ENCODE measurements at regions not wholly inside any gene's neighbourhood (a gene's known extent, or its start where the extent isn't known, plus 50 kb on each side); places are given as distances from the start of the nearest gene placed in this dataset.
"Not testable (repeated sequence)": the region's sequence is repeated elsewhere in the genome, so short reads cannot be mapped to it uniquely, and the experiment has no call there.

DNA sequence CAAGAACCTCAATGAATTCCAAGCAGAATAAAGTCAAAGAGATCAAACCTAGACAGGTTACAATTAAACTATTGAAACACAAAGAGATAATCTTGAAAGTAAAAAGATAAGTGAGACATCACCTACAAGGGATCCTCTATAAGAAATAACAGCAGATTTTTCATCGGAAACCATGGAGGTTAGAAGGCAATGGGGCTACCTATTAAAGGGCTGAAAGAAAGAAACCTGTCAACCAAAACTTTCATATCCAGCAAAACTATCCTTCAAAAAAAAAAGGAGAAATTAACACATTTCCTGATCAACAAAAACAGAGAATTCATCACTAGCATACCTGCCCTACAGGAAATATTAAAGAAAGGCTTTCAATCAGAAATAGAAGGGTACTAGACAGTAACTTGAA is 244.9 kb downstream of the ARHGAP12 start:
- H3K4me1 ChIP-seq (ENCODE audit: control insufficient read depth, insufficient read depth, low read length, unreplicated experiment) = no peaks in the 10 kb centered on the region
- no peak overlapping the region for H2AFZ ChIP-seq (ENCODE audit: low read length, unreplicated experiment)
- no peaks in the 10 kb centered on the region for H3K36me3 ChIP-seq (ENCODE audit: insufficient read depth, low read length)

DNA sequence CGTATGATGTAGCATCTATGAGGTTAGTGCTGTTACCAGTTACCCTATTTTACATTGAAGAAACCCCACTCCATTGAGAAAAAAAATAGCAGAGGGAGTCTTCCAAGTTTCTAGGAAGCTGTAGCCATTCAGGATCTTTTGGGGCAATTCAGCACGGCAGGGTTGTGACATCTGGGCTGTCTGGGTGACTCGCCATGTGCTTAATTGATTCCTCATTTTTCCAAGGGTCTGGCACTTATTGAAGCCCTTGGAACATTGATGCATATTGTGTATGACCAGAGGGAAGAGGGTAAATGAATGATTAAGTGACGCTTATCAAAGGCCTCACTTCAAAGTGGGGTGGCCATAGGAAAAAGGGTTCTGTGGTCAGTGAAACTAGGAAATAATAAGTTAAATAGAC is 248.7 kb downstream of the ARHGAP12 start:
- Histone ChIP-seq H3K27me3 (ENCODE audit: insufficient read depth, low read length) (no peaks in the 10 kb centered on the region), H3K4me3 (ENCODE audit: low read depth, low read length) (no peak overlapping the region), H3K79me2 (ENCODE audit: control insufficient read depth, insufficient read depth, low read length, unreplicated experiment) (no peaks in the 10 kb centered on the region), H3K4me1 (ENCODE audit: control insufficient read depth, insufficient read depth, low read length, unreplicated experiment) (no peaks in the 10 kb centered on the region), H3K36me3 (ENCODE audit: insufficient read depth, low read length) (no peaks in the 10 kb centered on the region), H2AFZ (ENCODE audit: low read length, unreplicated experiment) (no peak overlapping the region), H3K27ac (ENCODE audit: low read depth, low read length) (no peak overlapping the region)

More for the DNA sequence above, 244.9 kb downstream of the ARHGAP12 start:
- Histone ChIP-seq H3K79me2 (ENCODE audit: control insufficient read depth, insufficient read depth, low read length, unreplicated experiment) (no peaks in the 10 kb centered on the region), H3K27me3 (ENCODE audit: insufficient read depth, low read length) (no peaks in the 10 kb centered on the region), H3K4me3 (ENCODE audit: low read depth, low read length) (no peak overlapping the region), H3K27ac (ENCODE audit: low read depth, low read length) (no peak overlapping the region)

DNA sequence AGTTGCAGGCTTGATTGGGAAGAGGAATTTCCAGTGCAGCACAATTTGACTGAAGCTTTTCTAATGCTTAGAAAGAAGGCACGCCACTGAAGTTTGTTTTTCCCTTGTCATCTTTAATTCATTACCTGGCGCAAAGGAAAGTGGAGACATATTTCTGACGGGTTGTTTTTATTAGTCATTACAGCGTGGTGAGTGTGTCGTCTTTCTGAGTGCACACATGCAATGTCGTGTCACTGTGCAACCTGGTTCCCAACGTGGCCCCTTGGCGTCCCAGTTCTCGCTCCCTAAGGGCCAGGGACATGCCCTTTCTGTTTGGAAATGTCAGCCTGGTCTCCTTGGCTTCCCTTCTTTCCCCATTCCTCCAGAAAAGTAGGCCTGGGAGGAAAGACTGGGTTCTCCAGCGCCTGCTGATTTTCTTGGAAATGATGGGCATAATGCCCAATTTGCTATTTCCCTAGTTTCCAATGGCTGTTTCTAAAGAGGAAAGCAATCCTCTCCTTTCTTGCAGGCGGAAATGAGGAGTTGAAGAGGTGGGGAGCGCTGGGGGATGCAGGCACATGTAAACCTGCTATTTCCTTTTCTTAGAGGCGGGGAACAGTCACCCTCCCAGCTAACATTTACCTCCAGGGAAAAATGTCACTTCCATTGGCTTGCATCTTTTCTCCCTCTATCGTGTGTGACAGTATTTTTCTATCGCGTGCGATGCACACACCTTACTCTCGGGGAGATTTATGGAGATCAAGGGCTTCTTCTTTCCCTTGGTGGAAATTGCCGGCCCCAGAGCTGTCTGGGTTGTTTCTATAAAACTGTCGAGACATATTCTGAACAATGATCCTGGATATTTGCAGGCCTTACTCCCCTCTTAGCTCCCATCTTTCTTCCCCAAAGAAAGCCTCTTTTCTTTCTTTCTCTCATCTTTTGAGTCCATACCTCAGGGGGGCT is 249.8 kb downstream of the ARHGAP12 start:
- no peaks in the 10 kb centered on the region for H3K36me3 ChIP-seq (ENCODE audit: insufficient read depth, low read length)
- H3K27me3 ChIP-seq (ENCODE audit: insufficient read depth, low read length) = no peaks in the 10 kb centered on the region
- no peak overlapping the region for H3K4me3 ChIP-seq (ENCODE audit: low read depth, low read length)
- H3K27ac ChIP-seq (ENCODE audit: low read depth, low read length) = no peak overlapping the region
- H2AFZ ChIP-seq (ENCODE audit: low read length, unreplicated experiment) = no peak overlapping the region
- H3K4me1 ChIP-seq (ENCODE audit: control insufficient read depth, insufficient read depth, low read length, unreplicated experiment) = no peaks in the 10 kb centered on the region
- no peaks in the 10 kb centered on the region for H3K79me2 ChIP-seq (ENCODE audit: control insufficient read depth, insufficient read depth, low read length, unreplicated experiment)

DNA sequence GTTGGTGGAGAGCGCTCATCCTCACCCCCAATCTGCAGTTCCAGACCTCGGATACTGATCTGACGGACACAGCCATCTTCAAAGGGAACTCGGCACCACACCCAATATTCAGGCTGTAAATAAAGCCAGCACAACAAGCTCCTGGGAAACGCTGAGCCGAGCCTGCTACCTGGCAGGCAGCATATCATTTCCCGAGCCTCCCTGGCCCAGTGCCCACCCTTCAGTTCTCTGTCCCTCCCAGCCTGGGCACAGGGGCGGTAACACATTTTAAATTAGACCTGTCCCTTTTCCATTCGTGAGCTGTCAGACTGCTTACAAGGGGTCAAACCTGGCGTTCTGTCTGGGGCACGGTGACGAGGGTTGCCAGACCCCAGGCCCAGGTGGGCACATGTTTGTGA is 250.5 kb downstream of the ARHGAP12 start:
- Histone ChIP-seq H3K4me1 (ENCODE audit: control insufficient read depth, insufficient read depth, low read length, unreplicated experiment) (no peaks in the 10 kb centered on the region), H3K27me3 (ENCODE audit: insufficient read depth, low read length) (no peaks in the 10 kb centered on the region), H3K79me2 (ENCODE audit: control insufficient read depth, insufficient read depth, low read length, unreplicated experiment) (no peaks in the 10 kb centered on the region), H3K4me3 (ENCODE audit: low read depth, low read length) (no peak overlapping the region), H2AFZ (ENCODE audit: low read length, unreplicated experiment) (no peak overlapping the region), H3K27ac (ENCODE audit: low read depth, low read length) (no peak overlapping the region), H3K36me3 (ENCODE audit: insufficient read depth, low read length) (no peaks in the 10 kb centered on the region)

DNA sequence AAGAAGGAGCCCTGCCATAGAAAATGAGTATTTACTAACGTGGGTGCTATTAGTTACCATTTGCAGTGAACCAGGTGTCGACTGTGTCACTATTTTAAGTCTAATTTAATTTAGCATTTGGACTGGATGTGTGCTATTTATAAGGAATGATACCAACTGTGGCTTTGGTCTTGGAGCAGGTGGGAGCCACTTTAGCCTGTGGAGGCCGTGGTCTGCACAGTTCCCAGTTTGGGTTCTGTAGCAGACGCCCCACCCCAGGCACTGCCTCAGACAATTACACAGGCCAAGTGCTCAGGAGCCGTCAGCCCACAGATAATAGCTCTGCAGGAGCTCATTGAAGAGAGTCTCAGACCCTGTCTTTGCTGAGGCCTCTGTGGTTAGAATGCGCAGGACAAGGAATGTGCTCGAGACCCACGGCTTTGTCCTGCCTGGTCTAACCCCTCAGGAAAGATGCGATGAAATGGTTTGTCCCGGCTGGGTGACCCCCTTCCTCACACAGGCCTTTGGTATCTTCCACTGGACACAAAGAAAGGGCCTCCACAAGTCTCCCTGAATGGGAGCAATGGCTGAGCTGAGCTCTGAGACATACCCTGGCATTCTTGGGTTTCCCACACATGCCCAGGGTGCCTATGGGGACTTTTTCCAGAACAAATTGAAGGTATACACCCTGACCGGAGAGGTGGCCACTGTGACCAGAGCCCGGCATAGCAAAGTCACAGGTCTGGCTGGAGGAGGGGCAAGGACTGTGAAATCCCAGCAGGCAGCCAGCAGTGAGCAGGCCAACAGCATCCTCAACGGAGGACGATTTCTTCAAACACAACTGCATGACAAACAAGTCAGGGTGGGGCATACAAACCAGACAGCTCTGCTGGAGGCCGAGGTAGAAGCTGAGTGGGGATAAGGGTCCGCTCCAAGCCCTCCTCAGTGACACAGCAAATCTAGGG is 251.2 kb downstream of the ARHGAP12 start:
- no peak overlapping the region for H2AFZ ChIP-seq (ENCODE audit: low read length, unreplicated experiment)
- H3K36me3 ChIP-seq (ENCODE audit: insufficient read depth, low read length) = no peaks in the 10 kb centered on the region
- H3K27ac ChIP-seq (ENCODE audit: low read depth, low read length) = no peak overlapping the region
- no peaks in the 10 kb centered on the region for H3K4me1 ChIP-seq (ENCODE audit: control insufficient read depth, insufficient read depth, low read length, unreplicated experiment)
- H3K27me3 ChIP-seq (ENCODE audit: insufficient read depth, low read length) = peaks cover 4% of the 10 kb centered on the region; the same call in 1 of the 2 replicates
- no peak overlapping the region for H3K4me3 ChIP-seq (ENCODE audit: low read depth, low read length)
- H3K79me2 ChIP-seq (ENCODE audit: control insufficient read depth, insufficient read depth, low read length, unreplicated experiment) = no peaks in the 10 kb centered on the region

DNA sequence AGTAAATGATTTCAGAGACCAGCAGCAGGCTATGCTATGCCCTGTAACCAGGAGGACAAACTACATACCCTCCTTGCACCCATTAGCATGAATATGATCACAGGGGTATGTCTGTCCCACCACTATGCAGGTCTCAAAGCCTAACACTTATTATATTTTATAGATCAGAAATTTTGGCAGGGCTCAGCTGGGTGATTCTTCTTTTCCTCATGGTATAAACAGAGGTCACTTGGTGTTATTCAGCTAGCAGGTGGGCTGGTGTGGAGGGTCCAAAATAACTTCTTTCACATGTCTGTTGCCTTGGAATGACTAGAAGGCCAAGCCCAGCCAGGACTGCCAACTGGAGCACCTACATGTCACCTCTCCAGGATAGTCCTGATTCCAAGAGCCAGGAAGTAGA is 252.9 kb downstream of the ARHGAP12 start:
- no peaks in the 10 kb centered on the region for H3K79me2 ChIP-seq (ENCODE audit: control insufficient read depth, insufficient read depth, low read length, unreplicated experiment)
- no peaks in the 10 kb centered on the region for H3K36me3 ChIP-seq (ENCODE audit: insufficient read depth, low read length)
- H3K27me3 ChIP-seq (ENCODE audit: insufficient read depth, low read length) = peaks cover 8% of the 10 kb centered on the region; the same call in 1 of the 2 replicates
- H3K4me1 ChIP-seq (ENCODE audit: control insufficient read depth, insufficient read depth, low read length, unreplicated experiment) = no peaks in the 10 kb centered on the region
- no peak overlapping the region for H3K4me3 ChIP-seq (ENCODE audit: low read depth, low read length)
- H2AFZ ChIP-seq (ENCODE audit: low read length, unreplicated experiment) = no peak overlapping the region
- H3K27ac ChIP-seq (ENCODE audit: low read depth, low read length) = no peak overlapping the region

DNA sequence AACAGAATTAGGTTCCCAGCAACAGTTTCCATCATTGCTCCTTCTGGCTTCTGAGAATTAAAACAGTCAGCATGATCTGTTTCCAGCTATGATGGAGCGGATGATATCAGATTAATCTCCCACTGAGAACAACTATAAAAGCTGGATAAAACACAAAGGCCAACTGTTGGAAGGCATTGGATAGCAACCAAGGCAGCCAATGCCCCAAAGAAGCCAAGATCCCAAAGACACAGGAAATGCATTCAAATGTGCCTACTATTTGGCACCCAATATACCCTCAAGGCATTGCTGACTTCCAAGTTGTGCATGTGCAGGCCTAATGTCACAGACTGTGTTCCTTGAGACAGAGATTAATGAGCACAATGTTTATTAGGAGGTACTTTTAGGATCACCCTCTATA is 259.3 kb downstream of the ARHGAP12 start:
- H3K4me3 ChIP-seq (ENCODE audit: low read depth, low read length) = no peak overlapping the region
- H3K79me2 ChIP-seq (ENCODE audit: control insufficient read depth, insufficient read depth, low read length, unreplicated experiment) = no peaks in the 10 kb centered on the region
- no peak overlapping the region for H2AFZ ChIP-seq (ENCODE audit: low read length, unreplicated experiment)
- no peaks in the 10 kb centered on the region for H3K4me1 ChIP-seq (ENCODE audit: control insufficient read depth, insufficient read depth, low read length, unreplicated experiment)
- H3K36me3 ChIP-seq (ENCODE audit: insufficient read depth, low read length) = no peaks in the 10 kb centered on the region
- H3K27ac ChIP-seq (ENCODE audit: low read depth, low read length) = no peak overlapping the region
- H3K27me3 ChIP-seq (ENCODE audit: insufficient read depth, low read length) = peaks cover 14% of the 10 kb centered on the region; the same call in 1 of the 2 replicates

DNA sequence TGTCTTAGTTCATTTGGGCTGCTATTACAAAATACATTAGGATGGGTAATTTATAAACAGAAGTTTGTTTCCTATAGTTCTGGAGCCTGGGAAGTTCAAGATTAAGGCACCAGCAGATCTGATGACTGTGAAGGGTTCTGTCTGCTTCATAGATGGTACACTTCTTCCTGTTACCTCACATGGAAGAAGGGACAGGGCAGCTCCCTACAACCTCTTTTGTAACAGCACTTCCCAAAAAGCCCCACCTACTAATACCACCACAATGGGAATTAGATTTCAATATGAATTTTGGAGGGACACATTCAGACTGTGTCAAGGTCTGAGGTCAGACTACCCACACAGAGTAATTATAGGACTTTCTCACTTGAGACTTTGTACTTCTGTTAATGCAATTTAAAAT is 260.3 kb downstream of the ARHGAP12 start:
- Histone ChIP-seq H3K79me2 (ENCODE audit: control insufficient read depth, insufficient read depth, low read length, unreplicated experiment) (no peaks in the 10 kb centered on the region), H3K4me3 (ENCODE audit: low read depth, low read length) (no peak overlapping the region), H3K36me3 (ENCODE audit: insufficient read depth, low read length) (no peaks in the 10 kb centered on the region), H2AFZ (ENCODE audit: low read length, unreplicated experiment) (no peak overlapping the region), H3K27ac (ENCODE audit: low read depth, low read length) (no peak overlapping the region), H3K4me1 (ENCODE audit: control insufficient read depth, insufficient read depth, low read length, unreplicated experiment) (no peaks in the 10 kb centered on the region), H3K27me3 (ENCODE audit: insufficient read depth, low read length) (peaks cover 14% of the 10 kb centered on the region; the same call in 1 of the 2 replicates)

DNA sequence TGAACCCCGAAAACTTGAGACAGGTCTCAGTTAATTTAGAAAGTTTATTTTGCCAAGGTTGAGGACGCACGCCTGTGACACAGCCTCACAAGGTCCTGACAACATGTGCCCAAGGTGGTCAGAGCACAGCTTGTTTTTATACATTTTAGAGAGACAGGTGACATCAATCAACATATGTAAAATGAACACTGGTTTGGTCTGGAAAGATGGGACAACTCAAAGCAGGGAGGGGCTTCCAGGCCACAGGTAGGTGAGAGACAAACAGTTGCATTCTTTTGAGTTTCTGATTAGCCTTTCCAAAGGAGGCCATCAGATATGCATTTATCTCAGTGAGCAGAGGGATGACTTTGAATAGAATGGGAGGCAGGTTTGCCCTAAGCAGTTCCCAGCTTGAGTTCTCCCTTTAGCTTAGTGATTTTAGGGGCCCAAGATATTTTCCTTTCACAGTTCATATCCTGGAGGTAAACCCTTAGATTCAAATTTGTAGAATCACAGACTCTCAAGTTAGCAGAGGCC is 262.8 kb downstream of the ARHGAP12 start:
- not testable (repeated sequence) for H3K4me1 ChIP-seq (ENCODE audit: control insufficient read depth, insufficient read depth, low read length, unreplicated experiment); H3K4me3 ChIP-seq (ENCODE audit: low read depth, low read length); H3K79me2 ChIP-seq (ENCODE audit: control insufficient read depth, insufficient read depth, low read length, unreplicated experiment); H3K27ac ChIP-seq (ENCODE audit: low read depth, low read length); H2AFZ ChIP-seq (ENCODE audit: low read length, unreplicated experiment); H3K27me3 ChIP-seq (ENCODE audit: insufficient read depth, low read length); H3K36me3 ChIP-seq (ENCODE audit: insufficient read depth, low read length)

DNA sequence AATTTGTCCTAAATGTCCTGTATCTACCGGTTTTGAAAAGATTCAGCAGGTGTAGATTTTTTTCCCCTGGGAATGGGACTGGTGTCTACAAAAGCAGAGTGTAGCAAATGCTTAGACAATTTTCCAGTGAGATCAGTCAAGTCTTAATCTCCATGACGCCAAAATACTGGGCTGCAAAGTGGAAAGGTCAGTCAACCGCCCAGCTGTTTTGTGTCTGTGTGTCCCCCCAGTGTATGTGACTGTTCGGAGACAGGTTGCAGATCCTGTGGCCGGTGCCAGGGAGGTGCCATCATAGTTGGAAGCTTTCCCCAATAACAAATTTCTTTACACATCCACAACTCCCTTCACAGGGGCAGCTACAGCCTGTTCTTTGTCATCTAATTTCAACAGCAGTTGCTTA is 263.8 kb downstream of the ARHGAP12 start:
- H2AFZ ChIP-seq (ENCODE audit: low read length, unreplicated experiment) = no peak overlapping the region
- H3K27me3 ChIP-seq (ENCODE audit: insufficient read depth, low read length) = peaks cover 6% of the 10 kb centered on the region; the same call in 1 of the 2 replicates
- H3K27ac ChIP-seq (ENCODE audit: low read depth, low read length) = no peak overlapping the region
- H3K4me1 ChIP-seq (ENCODE audit: control insufficient read depth, insufficient read depth, low read length, unreplicated experiment) = no peaks in the 10 kb centered on the region
- H3K79me2 ChIP-seq (ENCODE audit: control insufficient read depth, insufficient read depth, low read length, unreplicated experiment) = no peaks in the 10 kb centered on the region
- no peak overlapping the region for H3K4me3 ChIP-seq (ENCODE audit: low read depth, low read length)
- H3K36me3 ChIP-seq (ENCODE audit: insufficient read depth, low read length) = no peaks in the 10 kb centered on the region
